ENCODE measurements at regions not wholly inside any gene's neighbourhood (a gene's known extent, or its start where the extent isn't known, plus 50 kb on each side); places are given as distances from the start of the nearest gene placed in this dataset.

- ChIA-PET POLR2A (no interaction called here), CTCF (no interaction called here)
- no peak for TF ChIP-seq SP1 (IDR thresholded peaks at IDR 0.05)
- TF ChIP-seq ARNT (IDR thresholded peaks at IDR 0.05), result no peak
- TF ChIP-seq TARDBP (IDR thresholded peaks at IDR 0.05), result no peak
- no peak for TF ChIP-seq SUZ12 (IDR thresholded peaks at IDR 0.05)
- TF ChIP-seq LEF1 (IDR thresholded peaks at IDR 0.05; ENCODE audit: borderline replicate concordance), result no peak
- TF ChIP-seq ELF4 (IDR thresholded peaks at IDR 0.05), result no peak
- TF ChIP-seq BHLHE40 (IDR thresholded peaks at IDR 0.05; ENCODE audit: borderline replicate concordance), result no peak
- TF ChIP-seq HDGF (IDR thresholded peaks at IDR 0.05; ENCODE audit: borderline replicate concordance), result no peak
- TF ChIP-seq FOXA1 (IDR thresholded peaks at IDR 0.05), result no peak
- no peak for TF ChIP-seq ZNF384 (IDR thresholded peaks at IDR 0.05)
- TF ChIP-seq FOXM1 (IDR thresholded peaks at IDR 0.05; ENCODE audit: borderline replicate concordance), result no peak
- TF ChIP-seq CTBP1 (IDR thresholded peaks at IDR 0.05; ENCODE audit: borderline replicate concordance), result no peak
- TF ChIP-seq NFRKB (IDR thresholded peaks at IDR 0.05), result no peak
- no peak for DNase-seq (ENCODE audit: extremely low spot score)
Measured at GRCh38 chr9:131809941-131810344, 70.1 kb upstream of the RAPGEF1 start.

- no peak for TF ChIP-seq FOXA1 (IDR thresholded peaks at IDR 0.05)
- no peak for TF ChIP-seq L3MBTL2 (conservative IDR thresholded peaks at IDR 0.05)
- no peak for TF ChIP-seq PKNOX1 (IDR thresholded peaks at IDR 0.05)
- TF ChIP-seq ARNT (IDR thresholded peaks at IDR 0.05), result no peak
- no peak for TF ChIP-seq TARDBP (IDR thresholded peaks at IDR 0.05)
- no peak for TF ChIP-seq FOXK2 (IDR thresholded peaks at IDR 0.05)
- TF ChIP-seq NFRKB (IDR thresholded peaks at IDR 0.05), result no peak
- TF ChIP-seq CTBP1 (IDR thresholded peaks at IDR 0.05; ENCODE audit: borderline replicate concordance), result no peak
- no peak for TF ChIP-seq ZNF384 (IDR thresholded peaks at IDR 0.05)
- no peak for TF ChIP-seq LEF1 (IDR thresholded peaks at IDR 0.05; ENCODE audit: borderline replicate concordance)
- no peak for DNase-seq (ENCODE audit: extremely low spot score)
- ChIA-PET POLR2A (no interaction called here), CTCF (no interaction called here)
Measured at GRCh38 chr9:131808291-131808690, 68.4 kb upstream of the RAPGEF1 start.

- TF ChIP-seq PKNOX1 (IDR thresholded peaks at IDR 0.05) (no peak), TARDBP (IDR thresholded peaks at IDR 0.05) (no peak), ELF4 (IDR thresholded peaks at IDR 0.05) (no peak), LEF1 (IDR thresholded peaks at IDR 0.05; ENCODE audit: borderline replicate concordance) (no peak), NFRKB (IDR thresholded peaks at IDR 0.05) (no peak), ARNT (IDR thresholded peaks at IDR 0.05) (no peak), ZNF384 (IDR thresholded peaks at IDR 0.05) (no peak), HDGF (IDR thresholded peaks at IDR 0.05; ENCODE audit: borderline replicate concordance) (no peak), L3MBTL2 (conservative IDR thresholded peaks at IDR 0.05) (no peak), SP1 (IDR thresholded peaks at IDR 0.05) (no peak), SUZ12 (IDR thresholded peaks at IDR 0.05) (no peak), FOXM1 (IDR thresholded peaks at IDR 0.05; ENCODE audit: borderline replicate concordance) (no peak), FOXA1 (IDR thresholded peaks at IDR 0.05) (no peak), BHLHE40 (IDR thresholded peaks at IDR 0.05; ENCODE audit: borderline replicate concordance) (no peak), FOXK2 (IDR thresholded peaks at IDR 0.05) (no peak), CTBP1 (IDR thresholded peaks at IDR 0.05; ENCODE audit: borderline replicate concordance) (no peak)
- ChIA-PET CTCF (interaction anchor here (0.5 to 1.1 kb wide), 2 partner anchors 283 to 429 kb away, joined by 3 read pairs; no protein-coding TSS in a partner anchor), POLR2A (no interaction called here)
- no peak for DNase-seq (ENCODE audit: extremely low spot score)
Measured at GRCh38 chr9:131807144-131807983, 67.5 kb upstream of the RAPGEF1 start.

- POLR2A ChIA-PET, result no interaction called here
- DNase-seq (ENCODE audit: extremely low spot score), result no peak
- CTCF ChIA-PET, result no interaction called here
- TF ChIP-seq BHLHE40 (IDR thresholded peaks at IDR 0.05; ENCODE audit: borderline replicate concordance), result no peak
Measured at GRCh38 chr9:131805803-131806202, 65.9 kb upstream of the RAPGEF1 start.

- DNase-seq (ENCODE audit: extremely low spot score), result no peak
- ChIA-PET POLR2A (no interaction called here), CTCF (no interaction called here)
Measured at GRCh38 chr9:131804826-131805225, 65.0 kb upstream of the RAPGEF1 start.

More at GRCh38 chr9:131804826-131805225, 65.0 kb upstream of the RAPGEF1 start:
- TF ChIP-seq SP1 (IDR thresholded peaks at IDR 0.05) (no peak), FOXA1 (IDR thresholded peaks at IDR 0.05) (no peak), CTBP1 (IDR thresholded peaks at IDR 0.05; ENCODE audit: borderline replicate concordance) (no peak), FOXM1 (IDR thresholded peaks at IDR 0.05; ENCODE audit: borderline replicate concordance) (no peak), FOXK2 (IDR thresholded peaks at IDR 0.05) (no peak), LEF1 (IDR thresholded peaks at IDR 0.05; ENCODE audit: borderline replicate concordance) (no peak), ELF4 (IDR thresholded peaks at IDR 0.05) (no peak), SUZ12 (IDR thresholded peaks at IDR 0.05) (no peak), L3MBTL2 (conservative IDR thresholded peaks at IDR 0.05) (no peak), ZNF384 (IDR thresholded peaks at IDR 0.05) (no peak), NFRKB (IDR thresholded peaks at IDR 0.05) (no peak), PKNOX1 (IDR thresholded peaks at IDR 0.05) (no peak), BHLHE40 (IDR thresholded peaks at IDR 0.05; ENCODE audit: borderline replicate concordance) (no peak), TARDBP (IDR thresholded peaks at IDR 0.05) (no peak), ARNT (IDR thresholded peaks at IDR 0.05) (no peak), HDGF (IDR thresholded peaks at IDR 0.05; ENCODE audit: borderline replicate concordance) (no peak)
